ENCODE measurements at regions not wholly inside any gene's neighbourhood (a gene's known extent, or its start where the extent isn't known, plus 50 kb on each side); places are given as distances from the start of the nearest gene placed in this dataset.

DNA sequence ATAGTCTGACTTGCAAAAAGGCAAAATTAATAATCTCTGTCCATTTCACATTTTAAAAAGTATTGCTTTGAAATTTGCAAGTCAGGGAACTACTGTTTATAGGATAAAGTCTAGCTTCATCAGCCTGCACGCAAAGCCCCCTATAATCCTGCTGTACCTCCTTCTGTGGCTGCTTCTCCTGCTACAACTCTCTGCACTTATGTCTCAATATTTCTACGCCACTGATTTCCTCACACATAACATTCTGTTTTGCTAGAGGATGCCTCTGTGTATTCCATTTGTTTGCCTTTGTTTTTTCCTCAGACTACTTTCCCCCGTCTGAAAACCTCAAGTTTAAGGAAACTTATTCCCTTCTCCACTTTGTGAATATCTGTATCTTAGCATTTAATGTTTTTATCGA is 389.9 kb downstream of the RFC3 start:
- TF ChIP-seq, protein P1, sequence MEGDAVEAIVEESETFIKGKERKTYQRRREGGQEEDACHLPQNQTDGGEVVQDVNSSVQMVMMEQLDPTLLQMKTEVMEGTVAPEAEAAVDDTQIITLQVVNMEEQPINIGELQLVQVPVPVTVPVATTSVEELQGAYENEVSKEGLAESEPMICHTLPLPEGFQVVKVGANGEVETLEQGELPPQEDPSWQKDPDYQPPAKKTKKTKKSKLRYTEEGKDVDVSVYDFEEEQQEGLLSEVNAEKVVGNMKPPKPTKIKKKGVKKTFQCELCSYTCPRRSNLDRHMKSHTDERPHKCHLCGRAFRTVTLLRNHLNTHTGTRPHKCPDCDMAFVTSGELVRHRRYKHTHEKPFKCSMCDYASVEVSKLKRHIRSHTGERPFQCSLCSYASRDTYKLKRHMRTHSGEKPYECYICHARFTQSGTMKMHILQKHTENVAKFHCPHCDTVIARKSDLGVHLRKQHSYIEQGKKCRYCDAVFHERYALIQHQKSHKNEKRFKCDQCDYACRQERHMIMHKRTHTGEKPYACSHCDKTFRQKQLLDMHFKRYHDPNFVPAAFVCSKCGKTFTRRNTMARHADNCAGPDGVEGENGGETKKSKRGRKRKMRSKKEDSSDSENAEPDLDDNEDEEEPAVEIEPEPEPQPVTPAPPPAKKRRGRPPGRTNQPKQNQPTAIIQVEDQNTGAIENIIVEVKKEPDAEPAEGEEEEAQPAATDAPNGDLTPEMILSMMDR (IDR thresholded peaks at IDR 0.05; ENCODE audit: extremely low read depth in 1 of 2, insufficient read depth in 1 of 2, low read depth in 1 of 2, low read length in 2 of 2), result no peak
- TF ChIP-seq POLR2A (IDR thresholded peaks at IDR 0.05; ENCODE audit: low read depth, low read length) (no peak), POLR2AphosphoS5 (IDR thresholded peaks at IDR 0.05; ENCODE audit: insufficient read depth, low read depth, low read length) (no peak), JUN (IDR thresholded peaks at IDR 0.05; ENCODE audit: borderline replicate concordance, insufficient read depth, insufficient read length, low read depth) (no peak), EZH2 (IDR thresholded peaks at IDR 0.05; ENCODE audit: borderline replicate concordance, low read depth, low read length, severe bottlenecking) (no peak), MYC (IDR thresholded peaks at IDR 0.05; ENCODE audit: low read depth, low read length) (no peak)
